CD4-positive, alpha-beta memory T cell (primary cell): ENCODE measurements at regions not wholly inside any gene's neighbourhood (a gene's known extent, or its start where the extent isn't known, plus 50 kb on each side); places are given as distances from the start of the nearest gene placed in this dataset.

ENCODE experiments used
- CTCF ChIA-PET: fragments of 350-600 bp; sonication (Branson Sonifier 250); formaldehyde crosslinking; loops from one replicate; lab custom pipeline; 2021; ENCODE audit warnings: inconsistent platforms; ENCODE audit not compliant: partially characterized antibody; lab: Charles Lee
- POLR2A ChIA-PET: fragments of 350-600 bp; sonication (Branson Sonifier 250); formaldehyde crosslinking; loops from one replicate; lab custom pipeline; 2021; ENCODE audit not compliant: partially characterized antibody; lab: Charles Lee
- DNase-seq, 5 donors: peaks; one replicate each; pipeline versions ENCODE4 v3.0.0 to v3.0.0-alpha.2; 2020 to 2022; ENCODE audit warnings: mixed read lengths in 1 of 5
- H3K27ac ChIP-seq: one replicate; pipeline ENCODE4 v1.7.0; 2013; ENCODE audit warnings: low read depth, low read length
- H3K27me3 ChIP-seq: 2 replicates; pipeline ENCODE4 v1.7.0; 2013; ENCODE audit warnings: mild to moderate bottlenecking, low read length, moderate library complexity; ENCODE audit not compliant: insufficient read depth
- H3K36me3 ChIP-seq: 2 replicates; pipeline ENCODE4 v1.7.0; 2013; ENCODE audit warnings: mild to moderate bottlenecking, low read length, moderate library complexity; ENCODE audit not compliant: insufficient read depth
- H3K4me1 ChIP-seq: 2 replicates; pipeline ENCODE4 v1.7.0; 2013; ENCODE audit warnings: mild to moderate bottlenecking, low read length, moderate library complexity; ENCODE audit not compliant: insufficient read depth
- H3K4me3 ChIP-seq, 2 donors: one replicate each; pipeline ENCODE4 v1.7.0; 2013; ENCODE audit warnings: low read length in 2 of 2, mild to moderate bottlenecking in 1 of 2
- H3K9me3 ChIP-seq, 2 donors: one replicate each; pipeline ENCODE4 v1.7.0; 2013; ENCODE audit warnings: low read length in 2 of 2, control low read depth in 1 of 2; ENCODE audit not compliant: control insufficient read depth in 1 of 2
- H3K27ac Mint-ChIP-seq, 7 donors: one replicate each; pipeline ENCODE4 v1.8.0; 2020 to 2021; ENCODE audit warnings: mixed read lengths in 7 of 7, mild to moderate bottlenecking in 6 of 7, inconsistent platforms in 3 of 7, moderate library complexity in 3 of 7
- H3K27me3 Mint-ChIP-seq, 2 donors: one replicate each; pipeline ENCODE4 v1.8.0; 2020 to 2021; ENCODE audit warnings: mixed read lengths in 2 of 2
- H3K36me3 Mint-ChIP-seq, 2 donors: one replicate each; pipeline ENCODE4 v1.8.0; 2020 to 2021; ENCODE audit warnings: mixed read lengths in 2 of 2, inconsistent platforms in 1 of 2, mild to moderate bottlenecking in 1 of 2
- H3K4me1 Mint-ChIP-seq, 4 donors: one replicate each; pipeline ENCODE4 v1.8.0; 2020 to 2021; ENCODE audit warnings: mixed read lengths in 4 of 4, mild to moderate bottlenecking in 1 of 4
- H3K4me3 Mint-ChIP-seq, 8 donors: one replicate each; pipeline ENCODE4 v1.8.0; 2020 to 2021; ENCODE audit warnings: mixed read lengths in 8 of 8, mild to moderate bottlenecking in 7 of 8, moderate library complexity in 6 of 8, inconsistent platforms in 3 of 8
- H3K9me3 Mint-ChIP-seq, 8 donors: one replicate each; pipeline ENCODE4 v1.8.0; 2020 to 2021; ENCODE audit warnings: mixed read lengths in 8 of 8, mild to moderate bottlenecking in 5 of 8, inconsistent platforms in 3 of 8, moderate library complexity in 1 of 8
- intact Hi-C: fragments of 100-400 bp; cut with micrococcal nuclease; formaldehyde crosslinking; loops from one replicate; pipeline ENCODE4 v1.15.1; 2023

DNA sequence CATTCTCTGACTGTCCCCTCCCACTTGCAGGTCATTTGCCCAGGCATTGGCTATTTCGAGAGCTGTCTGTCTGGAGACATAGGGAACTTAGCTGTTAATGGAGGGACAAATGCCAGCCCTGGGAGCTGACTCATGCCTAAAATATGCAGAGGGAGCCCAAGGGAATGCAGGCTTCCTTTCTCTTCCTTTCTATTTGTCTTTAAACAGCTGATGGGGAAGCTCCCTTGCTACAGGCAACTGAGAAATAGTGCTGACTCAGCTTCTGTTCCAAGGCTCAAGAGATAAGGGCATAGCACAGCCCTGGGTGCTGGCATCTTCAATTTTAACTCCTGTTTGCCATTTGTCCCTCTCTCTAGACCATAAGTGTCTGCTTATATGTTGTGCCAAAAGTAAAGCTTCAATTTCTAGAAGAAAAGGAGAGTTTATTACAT, 82.7 kb upstream of the C1GALT1 start:
- Mint-ChIP-seq H3K27ac (no peak overlapping the region), H3K36me3 (no peaks in the 10 kb centered on the region), H3K27me3 (no peaks in the 10 kb centered on the region), H3K4me3 (no peak overlapping the region), H3K9me3 (no peaks in the 10 kb centered on the region), H3K4me1 (peaks cover 4 to 13% (median 6%) of the 10 kb centered on the region in 4 donors)
- CTCF ChIA-PET = interaction anchor here (0.7 to 1.7 kb wide), 8 partner anchors 11 to 451 kb away, joined by 3 to 6 read pairs (median 4); partner anchors contain the start of gene C1GALT1
- H3K27me3 ChIP-seq = no peaks in the 10 kb centered on the region
- no peak for DNase-seq
- POLR2A ChIA-PET = interaction anchor here (0.8 kb wide), 1 partner anchor 82 kb away, joined by 3 read pairs; the partner anchor contains the start of gene C1GALT1
- no peaks in the 10 kb centered on the region for H3K36me3 ChIP-seq
- intact Hi-C loops = loop anchor here (5.0 kb wide), 3 partner anchors 147 to 323 kb away; no protein-coding TSS in a partner anchor
- H3K4me3 ChIP-seq = no peak overlapping the region
- no peaks in the 10 kb centered on the region for H3K4me1 ChIP-seq
- H3K27ac ChIP-seq = no peak overlapping the region
- H3K9me3 ChIP-seq = no peaks in the 10 kb centered on the region

DNA sequence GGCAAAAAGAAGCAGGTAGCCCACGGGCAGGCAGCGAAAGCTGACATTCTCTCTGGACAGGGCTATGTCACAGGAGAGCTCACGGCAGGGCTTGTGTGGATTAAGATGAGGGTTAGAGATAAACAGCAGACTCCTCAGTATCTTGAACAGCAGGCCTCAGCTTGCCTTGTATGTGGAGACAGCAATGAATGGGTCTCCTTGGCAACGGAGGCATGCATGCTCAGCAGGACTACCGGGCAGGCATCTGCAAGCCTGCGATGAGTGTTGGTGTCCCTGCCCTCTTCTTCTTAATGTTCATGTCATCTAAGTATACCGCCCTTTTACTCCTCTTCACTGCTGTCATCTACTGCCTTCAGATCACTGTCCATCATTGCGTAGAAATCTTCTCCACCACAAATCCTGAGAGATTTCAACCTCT, 81.9 kb upstream of the C1GALT1 start:
- H3K36me3 Mint-ChIP-seq = no peaks in the 10 kb centered on the region

DNA sequence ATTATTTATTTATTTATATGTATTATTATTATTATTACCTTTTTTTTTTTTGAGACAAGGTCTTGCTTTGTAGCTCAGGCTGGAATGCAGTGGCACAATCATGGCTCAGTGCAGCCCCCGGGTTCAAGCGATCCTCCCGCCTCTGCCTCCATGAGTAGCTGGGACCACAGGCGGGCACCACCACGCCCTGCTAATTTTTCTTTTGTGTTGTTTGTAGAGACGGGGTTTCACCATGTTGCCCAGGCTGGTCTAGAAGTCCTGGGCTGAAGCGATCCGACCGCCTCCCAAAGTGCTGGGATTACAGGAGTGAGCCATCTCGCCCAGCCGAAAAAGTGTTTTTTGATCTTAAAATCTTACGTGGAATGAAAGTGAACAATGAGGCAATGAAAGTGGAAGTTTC, 79.4 kb upstream of the C1GALT1 start:
- Mint-ChIP-seq H3K27ac (peak overlapping the region in 1 of 7 donors; percentile 75), H3K9me3 (peaks cover 0 to 3% (median 0%) of the 10 kb centered on the region in 8 donors), H3K27me3 (no peaks in the 10 kb centered on the region), H3K4me3 (peak overlapping the region in 1 of 8 donors; percentile 35), H3K4me1 (peaks cover 9 to 24% (median 15%) of the 10 kb centered on the region in 4 donors), H3K36me3 (no peaks in the 10 kb centered on the region)
- peak in 1 of 5 donors; percentile 2 for DNase-seq
- Histone ChIP-seq H3K27ac (no peak overlapping the region), H3K4me3 (no peak overlapping the region), H3K4me1 (peaks cover 15% of the 10 kb centered on the region), H3K36me3 (no peaks in the 10 kb centered on the region), H3K9me3 (no peaks in the 10 kb centered on the region), H3K27me3 (no peaks in the 10 kb centered on the region)
- POLR2A ChIA-PET = interaction anchor here (0.6 to 5.5 kb wide), 7 partner anchors 54 to 439 kb away, joined by 3 to 68 read pairs (median 3); partner anchors contain the start of gene C1GALT1
- intact Hi-C loops = loop anchor here (1.0 to 5.0 kb wide), 9 partner anchors 54 to 1193 kb away; partner anchors contain the start of gene C1GALT1
- CTCF ChIA-PET = interaction anchor here (0.6 to 8.2 kb wide), 55 partner anchors 9 to 1194 kb away, joined by 3 to 87 read pairs (median 4); partner anchors contain the start of genes C1GALT1, COL28A1 and MIOS

More for the DNA sequence above, 81.9 kb upstream of the C1GALT1 start:
- Histone ChIP-seq H3K4me1 (peaks cover 6% of the 10 kb centered on the region), H3K27me3 (no peaks in the 10 kb centered on the region), H3K4me3 (no peak overlapping the region), H3K27ac (no peak overlapping the region), H3K9me3 (no peaks in the 10 kb centered on the region), H3K36me3 (no peaks in the 10 kb centered on the region)
- DNase-seq = no peak
- Mint-ChIP-seq H3K27me3 (no peaks in the 10 kb centered on the region), H3K4me3 (no peak overlapping the region), H3K27ac (no peak overlapping the region), H3K4me1 (peaks cover 7 to 21% (median 12%) of the 10 kb centered on the region in 4 donors), H3K9me3 (no peaks in the 10 kb centered on the region)
- intact Hi-C loops = loop anchor here (5.0 kb wide), 3 partner anchors 148 to 322 kb away; no protein-coding TSS in a partner anchor
- ChIA-PET CTCF (interaction anchor here (1.2 to 1.7 kb wide), 3 partner anchors 10 to 440 kb away, joined by 3 to 5 read pairs (median 3); partner anchors contain the start of gene C1GALT1), POLR2A (interaction anchor here (0.8 kb wide), 1 partner anchor 82 kb away, joined by 3 read pairs; the partner anchor contains the start of gene C1GALT1)

DNA sequence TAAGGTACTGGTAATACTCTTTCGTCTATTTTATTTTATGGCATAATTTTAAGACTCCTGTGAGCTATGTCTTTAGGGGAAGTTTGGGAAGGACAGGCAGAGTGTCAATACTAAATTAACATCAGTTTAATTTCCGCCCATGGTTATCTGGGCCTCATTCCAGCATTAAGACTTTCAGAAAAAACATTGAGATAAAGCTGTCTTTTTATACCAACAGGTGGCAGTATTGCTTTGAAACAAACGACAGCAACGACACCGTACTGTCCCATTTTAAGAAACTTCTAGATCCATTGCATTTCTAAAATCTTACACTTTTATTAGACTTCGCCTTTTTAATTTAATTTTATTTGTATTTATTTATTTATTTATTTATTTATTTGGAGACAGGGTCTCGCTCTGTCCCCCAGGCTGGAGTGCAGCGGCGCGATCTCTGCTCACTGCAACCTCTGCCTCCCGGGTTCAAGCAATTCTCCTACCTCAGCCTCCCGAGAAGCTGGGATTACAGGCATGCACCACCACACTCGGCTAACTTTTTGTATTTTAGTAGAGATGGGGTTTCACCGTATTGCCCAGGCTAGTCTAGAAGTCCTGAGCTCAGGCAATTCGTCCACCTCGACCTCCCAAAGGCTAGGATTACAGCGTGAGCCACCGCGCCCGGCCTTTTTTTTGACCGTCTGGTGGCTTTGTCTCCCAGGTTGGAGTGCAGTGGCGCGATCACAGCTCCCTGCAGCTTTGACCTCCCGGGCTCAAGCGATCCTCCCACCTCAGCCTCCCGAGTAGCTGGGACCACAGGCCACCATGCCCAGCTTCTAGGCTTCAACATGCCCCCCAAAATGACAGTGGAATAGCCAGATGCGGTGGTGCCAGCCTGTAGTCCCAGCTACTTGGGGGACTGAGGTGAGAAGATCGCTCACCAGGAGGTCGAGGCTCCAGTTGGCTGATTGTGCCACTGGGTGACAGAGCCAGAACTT, 78.7 kb upstream of the C1GALT1 start:
- no peaks in the 10 kb centered on the region for H3K36me3 ChIP-seq
- no peak overlapping the region for H3K4me3 ChIP-seq
- H3K27ac ChIP-seq = no peak overlapping the region
- H3K27ac Mint-ChIP-seq = peak overlapping the region in 2 of 7 donors; percentile 14 to 75
- H3K27me3 ChIP-seq = no peaks in the 10 kb centered on the region
- H3K4me3 Mint-ChIP-seq = peak overlapping the region in 1 of 8 donors; percentile 35
- peaks cover 9 to 24% (median 15%) of the 10 kb centered on the region in 4 donors for H3K4me1 Mint-ChIP-seq
- peaks cover 15% of the 10 kb centered on the region for H3K4me1 ChIP-seq
- intact Hi-C loops = loop anchor here (1.0 to 5.0 kb wide), 9 partner anchors 54 to 1193 kb away; partner anchors contain the start of gene C1GALT1
- CTCF ChIA-PET = interaction anchor here (0.6 to 8.2 kb wide), 60 partner anchors 9 to 1193 kb away, joined by 3 to 87 read pairs (median 4); partner anchors contain the start of genes C1GALT1, COL28A1 and MIOS
- peaks cover 0 to 7% (median 3%) of the 10 kb centered on the region in 8 donors for H3K9me3 Mint-ChIP-seq
- H3K36me3 Mint-ChIP-seq = no peaks in the 10 kb centered on the region
- POLR2A ChIA-PET = interaction anchor here (0.6 to 5.5 kb wide), 8 partner anchors 10 to 438 kb away, joined by 3 to 68 read pairs (median 4); partner anchors contain the start of gene C1GALT1
- no peaks in the 10 kb centered on the region for H3K9me3 ChIP-seq
- DNase-seq = peak in 4 of 5 donors; percentile 54 to 66 (median 60)
- H3K27me3 Mint-ChIP-seq = no peaks in the 10 kb centered on the region

- no peaks in the 10 kb centered on the region for H3K36me3 ChIP-seq
- no peak overlapping the region for H3K27ac Mint-ChIP-seq
- no peaks in the 10 kb centered on the region for H3K27me3 Mint-ChIP-seq
- intact Hi-C loops = loop anchor here (5.0 kb wide), 3 partner anchors 152 to 318 kb away; no protein-coding TSS in a partner anchor
- H3K4me1 ChIP-seq = peaks cover 15% of the 10 kb centered on the region
- H3K27me3 ChIP-seq = no peaks in the 10 kb centered on the region
- no peak overlapping the region for H3K4me3 ChIP-seq
- no peak for DNase-seq
- CTCF ChIA-PET = interaction anchor here (0.7 to 8.2 kb wide), 34 partner anchors 10 to 1192 kb away, joined by 3 to 87 read pairs (median 5); partner anchors contain the start of genes C1GALT1 and COL28A1
- H3K9me3 ChIP-seq = no peaks in the 10 kb centered on the region
- peaks cover 9 to 24% (median 15%) of the 10 kb centered on the region in 4 donors for H3K4me1 Mint-ChIP-seq
- H3K27ac ChIP-seq = no peak overlapping the region
- POLR2A ChIA-PET = interaction anchor here (1.4 to 5.5 kb wide), 2 partner anchors 53 to 78 kb away, joined by 5 to 68 read pairs; partner anchors contain the start of gene C1GALT1
- H3K4me3 Mint-ChIP-seq = no peak overlapping the region
- H3K36me3 Mint-ChIP-seq = no peaks in the 10 kb centered on the region
- peaks cover 0 to 11% (median 8%) of the 10 kb centered on the region in 8 donors for H3K9me3 Mint-ChIP-seq
Measured at GRCh38 chr7:7104314-7104698, 78.0 kb upstream of the C1GALT1 start.

GRCh38 chr7:7104971-7105370, 77.4 kb upstream of the C1GALT1 start:
- Mint-ChIP-seq H3K27ac (peak overlapping the region; percentile 1 to 62 (median 32)), H3K4me3 (peak overlapping the region in 3 of 8 donors; percentile 14 to 57 (median 54)), H3K4me1 (peaks cover 9 to 24% (median 15%) of the 10 kb centered on the region in 4 donors), H3K27me3 (no peaks in the 10 kb centered on the region), H3K9me3 (peaks cover 0 to 14% (median 8%) of the 10 kb centered on the region in 8 donors), H3K36me3 (no peaks in the 10 kb centered on the region)
- Histone ChIP-seq H3K4me3 (no peak overlapping the region), H3K9me3 (no peaks in the 10 kb centered on the region), H3K27me3 (no peaks in the 10 kb centered on the region), H3K27ac (no peak overlapping the region), H3K4me1 (peaks cover 15% of the 10 kb centered on the region), H3K36me3 (no peaks in the 10 kb centered on the region)
- ChIA-PET CTCF (interaction anchor here (0.8 to 8.2 kb wide), 20 partner anchors 8 to 1191 kb away, joined by 3 to 87 read pairs (median 4); partner anchors contain the start of gene C1GALT1), POLR2A (interaction anchor here (0.9 to 5.5 kb wide), 5 partner anchors 52 to 318 kb away, joined by 3 to 68 read pairs (median 4); partner anchors contain the start of gene C1GALT1)
- intact Hi-C loops = loop anchor here (5.0 kb wide), 3 partner anchors 152 to 317 kb away; no protein-coding TSS in a partner anchor
- DNase-seq = no peak
